GM18520 (cell line): ENCODE measurements at regions not wholly inside any gene's neighbourhood (a gene's known extent, or its start where the extent isn't known, plus 50 kb on each side); places are given as distances from the start of the nearest gene placed in this dataset.

Experiments used
- ATAC-seq: cut with Tn5 transposase; IDR thresholded peaks from one replicate; pipeline ENCODE4 v1.9.1; 2021; ENCODE audit not compliant: unreplicated experiment

DNA sequence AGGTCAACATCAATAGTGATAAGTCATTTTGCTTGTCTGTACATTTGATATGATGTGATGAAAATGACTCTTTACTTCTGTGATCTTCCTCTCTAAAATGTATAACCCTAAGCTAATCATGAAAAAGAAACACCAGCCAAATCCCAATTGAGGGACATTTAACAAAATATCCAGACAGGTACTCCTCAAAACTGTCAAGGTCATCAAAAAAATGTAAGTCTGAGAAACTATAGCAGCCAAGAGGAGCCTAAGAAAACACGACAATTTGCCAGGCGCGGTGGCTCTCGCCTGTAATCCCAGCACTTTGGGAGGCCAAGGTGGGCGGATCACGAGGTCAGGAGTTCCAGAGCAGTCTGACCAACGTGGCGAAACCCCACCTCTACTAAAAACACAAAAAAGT lies 708.5 kb upstream of the ID4 start:
- ATAC-seq, result no peak

DNA sequence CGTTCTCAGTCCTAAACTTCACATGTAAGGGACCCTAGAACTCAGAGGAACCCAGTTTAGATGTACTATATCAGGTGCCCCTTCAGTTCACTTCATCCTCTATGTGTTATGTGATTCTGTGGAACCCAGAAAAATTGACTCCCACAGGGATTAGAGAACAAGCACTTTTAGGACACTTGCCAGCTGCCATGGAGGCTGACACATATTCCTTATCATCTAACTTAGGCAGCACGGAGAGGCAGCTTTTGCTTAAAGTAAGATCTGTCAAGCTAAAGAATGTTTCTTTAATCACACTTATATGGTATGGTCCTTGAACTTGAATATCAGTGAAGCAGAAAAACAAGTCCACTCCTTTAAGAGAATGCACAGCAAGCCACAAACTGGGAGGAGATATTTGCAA lies 701.5 kb upstream of the ID4 start:
- no peak for ATAC-seq

DNA sequence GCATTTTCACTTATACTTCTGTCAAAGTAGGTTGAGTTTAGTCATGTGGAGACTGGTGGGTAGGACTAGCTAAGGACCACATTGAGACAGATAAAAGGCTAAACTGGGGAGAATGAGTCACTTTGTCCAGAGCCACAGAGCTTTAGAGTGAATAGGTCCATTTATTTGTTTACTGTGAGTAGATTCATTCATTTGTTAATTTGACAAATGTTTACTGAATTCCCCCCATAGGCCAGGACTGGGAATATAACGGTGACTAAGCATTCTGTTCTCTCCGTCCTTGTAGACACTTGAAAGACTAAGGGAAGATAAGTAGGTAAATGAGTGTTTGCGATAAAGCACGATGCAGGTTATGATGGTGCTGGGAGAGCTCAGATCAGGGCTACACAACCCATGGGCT lies 699.7 kb upstream of the ID4 start:
- no peak for ATAC-seq

DNA sequence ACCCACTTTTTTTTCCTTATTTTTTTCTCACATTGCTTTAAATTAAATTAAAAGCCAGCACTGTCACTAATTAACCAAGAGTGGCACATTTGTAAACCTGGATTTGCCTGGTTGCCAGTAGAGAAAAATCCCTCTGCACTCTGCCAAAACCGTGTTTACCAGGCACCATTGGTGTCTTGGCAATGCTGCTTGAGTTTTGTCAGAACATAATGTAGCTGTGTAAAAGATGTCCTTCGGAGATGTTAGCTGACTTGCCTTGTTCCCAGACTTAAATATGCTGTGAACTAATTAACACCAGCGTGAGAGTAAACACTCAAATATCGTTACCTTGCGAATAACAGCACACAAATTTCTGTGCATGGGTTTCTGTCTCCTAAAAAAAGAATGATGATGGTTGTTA lies 694.9 kb upstream of the ID4 start:
- no peak for ATAC-seq

DNA sequence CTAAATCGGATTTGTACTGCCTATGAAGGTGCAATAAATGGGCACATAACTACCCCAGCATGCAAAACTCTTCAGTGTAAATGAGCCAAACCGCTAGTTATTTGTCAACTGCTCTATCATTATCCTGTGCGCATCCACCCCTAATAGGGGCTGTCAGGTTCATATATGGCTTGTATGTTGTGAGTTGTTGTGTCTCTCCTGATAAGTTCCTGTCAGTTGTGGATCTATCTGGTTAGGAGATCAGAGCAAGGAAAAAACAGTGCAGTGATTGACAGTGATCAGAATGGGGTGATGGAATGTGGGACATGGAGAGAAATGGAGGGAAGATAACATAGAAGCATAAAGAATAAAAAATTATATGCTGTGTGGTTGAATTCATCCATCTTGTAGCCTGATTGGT lies 686.9 kb upstream of the ID4 start:
- no peak for ATAC-seq

DNA sequence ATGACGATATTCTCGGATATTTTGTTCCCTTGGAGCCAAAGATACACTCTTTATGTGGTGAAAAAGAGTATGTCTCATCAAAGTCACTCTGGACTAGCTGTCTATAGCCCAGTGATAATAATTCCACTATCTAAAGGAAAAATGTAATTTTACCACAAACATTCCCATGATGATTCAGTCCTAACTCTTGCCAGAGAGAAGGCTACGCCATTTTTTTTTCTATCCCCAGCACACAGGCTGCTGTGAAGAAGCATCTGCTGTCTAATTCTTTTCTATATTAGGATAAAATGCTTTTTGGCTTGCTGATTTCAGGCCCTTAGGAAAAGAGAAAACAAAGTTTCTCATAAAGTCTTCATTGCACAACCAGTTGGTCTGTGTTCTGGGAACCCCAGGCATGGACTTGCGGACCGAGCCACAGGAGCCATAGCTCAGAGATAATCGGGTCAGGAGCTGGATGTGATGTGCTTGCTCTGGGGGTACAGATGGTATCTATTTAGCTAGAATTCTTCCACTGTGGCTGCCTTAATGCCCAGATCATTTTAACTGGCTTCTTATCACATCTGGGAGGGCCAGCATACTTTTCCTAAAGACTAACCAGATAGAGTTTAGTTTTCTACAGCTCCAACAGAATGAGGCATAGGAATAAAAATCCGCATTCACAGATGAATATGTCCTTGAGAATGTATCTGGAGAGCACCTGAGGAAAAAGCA lies 683.7 kb upstream of the ID4 start:
- no peak for ATAC-seq

DNA sequence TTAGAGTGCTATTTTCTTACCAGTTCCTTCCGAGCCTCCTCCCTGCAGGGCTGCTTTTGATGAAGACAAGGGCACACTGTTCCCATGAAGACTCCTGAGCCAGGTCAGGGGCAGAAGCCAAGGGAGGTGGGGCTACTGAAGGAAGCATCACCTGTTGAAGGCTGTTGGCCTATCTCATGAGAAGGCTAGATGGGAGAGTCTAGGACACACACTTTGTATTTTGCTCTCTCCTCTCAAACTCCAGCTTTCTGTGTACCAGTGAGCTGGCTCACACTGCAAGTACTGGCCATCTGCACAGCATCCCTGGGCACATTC lies 683.2 kb upstream of the ID4 start:
- ATAC-seq, result no peak

DNA sequence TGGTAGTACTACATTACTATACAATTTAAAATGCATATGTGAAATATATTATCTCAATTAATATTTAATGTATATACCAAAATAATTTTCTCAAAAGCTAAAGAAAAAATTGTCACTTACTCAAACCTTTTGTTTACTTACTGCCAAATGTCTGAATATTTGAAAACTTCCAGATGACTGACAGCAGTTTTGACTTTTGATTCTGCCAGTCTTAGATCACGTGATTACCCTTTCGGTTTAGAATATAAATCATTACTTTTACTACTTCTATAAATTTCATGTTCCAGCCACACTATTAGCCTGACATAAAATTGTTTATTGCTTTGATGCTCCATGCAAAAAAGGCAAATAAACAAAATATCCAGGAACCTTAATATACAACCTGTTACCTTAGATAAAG lies 680.7 kb upstream of the ID4 start:
- ATAC-seq, result no peak

DNA sequence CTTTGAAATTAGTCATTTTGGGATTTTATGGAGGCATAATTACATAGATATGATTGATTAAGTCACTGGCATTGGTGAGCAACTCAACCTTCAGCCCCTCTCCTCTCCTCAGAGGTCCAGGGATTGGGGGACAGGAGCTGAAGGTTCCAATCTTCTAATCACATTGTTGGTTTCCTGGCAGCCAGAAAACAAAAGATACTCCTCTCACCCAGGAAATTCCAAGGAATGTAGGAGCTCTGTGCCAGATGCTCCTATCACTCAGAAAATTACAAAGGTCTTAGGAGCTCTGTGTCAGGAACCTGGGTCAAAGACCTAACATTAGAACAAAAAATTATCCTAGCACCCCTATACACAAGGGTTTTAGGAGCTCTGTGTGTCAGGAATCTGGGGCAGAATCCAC lies 679.7 kb upstream of the ID4 start:
- no peak for ATAC-seq

DNA sequence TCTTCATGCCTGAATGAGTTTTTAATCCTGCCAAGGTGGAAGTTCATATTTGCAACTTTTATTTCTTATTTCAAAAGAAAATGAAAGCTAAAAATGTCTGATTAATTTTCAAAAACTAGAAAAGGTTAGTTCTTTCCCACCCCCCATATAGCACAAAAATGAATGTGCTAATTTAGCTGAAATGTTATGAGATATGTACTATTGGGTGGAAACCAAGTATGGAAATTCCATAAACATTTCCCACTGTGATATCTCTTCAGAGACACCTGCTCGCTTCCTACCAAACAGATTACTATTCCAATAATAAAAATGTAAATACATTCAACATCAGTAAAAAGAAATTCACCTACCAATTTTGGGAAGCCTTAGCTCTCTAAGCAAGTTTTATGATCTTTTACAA lies 678.6 kb upstream of the ID4 start:
- ATAC-seq, result no peak

DNA sequence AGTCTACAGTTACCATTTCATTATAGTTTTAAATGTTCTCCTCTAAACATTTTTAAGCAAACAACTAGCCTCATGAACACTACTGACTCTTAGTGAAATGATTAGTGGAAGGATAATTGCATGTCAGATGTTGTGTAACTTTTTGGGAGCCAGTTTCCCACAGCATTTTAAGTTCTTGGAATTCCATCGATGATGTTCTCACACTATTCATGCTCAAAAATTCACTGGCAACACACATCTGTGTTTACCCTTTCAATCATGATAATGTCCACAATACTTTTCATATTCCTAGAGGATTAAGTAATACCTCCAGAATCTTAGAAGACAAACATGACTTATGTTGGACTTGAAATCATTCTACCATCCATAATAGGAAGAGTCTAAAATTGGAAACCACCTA lies 678.1 kb upstream of the ID4 start:
- ATAC-seq, result no peak

DNA sequence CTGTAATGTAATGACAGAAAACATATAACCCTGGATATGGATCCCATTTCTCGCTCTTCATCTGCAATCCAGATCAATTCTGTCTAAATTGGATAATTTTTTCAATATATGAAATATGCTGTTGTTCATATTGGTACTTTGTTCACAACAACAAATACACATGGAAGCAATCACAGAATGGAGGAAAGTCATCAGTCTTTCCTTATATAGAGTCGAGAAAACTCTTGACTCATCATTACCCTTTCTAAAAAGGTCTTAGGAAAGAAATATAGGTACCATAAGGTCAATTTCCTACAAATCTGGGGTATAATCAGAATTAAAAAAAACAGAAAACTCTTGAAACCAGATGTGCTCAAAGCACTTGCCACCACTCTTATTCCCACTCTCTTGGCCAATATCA lies 677.6 kb upstream of the ID4 start:
- ATAC-seq, result no peak

DNA sequence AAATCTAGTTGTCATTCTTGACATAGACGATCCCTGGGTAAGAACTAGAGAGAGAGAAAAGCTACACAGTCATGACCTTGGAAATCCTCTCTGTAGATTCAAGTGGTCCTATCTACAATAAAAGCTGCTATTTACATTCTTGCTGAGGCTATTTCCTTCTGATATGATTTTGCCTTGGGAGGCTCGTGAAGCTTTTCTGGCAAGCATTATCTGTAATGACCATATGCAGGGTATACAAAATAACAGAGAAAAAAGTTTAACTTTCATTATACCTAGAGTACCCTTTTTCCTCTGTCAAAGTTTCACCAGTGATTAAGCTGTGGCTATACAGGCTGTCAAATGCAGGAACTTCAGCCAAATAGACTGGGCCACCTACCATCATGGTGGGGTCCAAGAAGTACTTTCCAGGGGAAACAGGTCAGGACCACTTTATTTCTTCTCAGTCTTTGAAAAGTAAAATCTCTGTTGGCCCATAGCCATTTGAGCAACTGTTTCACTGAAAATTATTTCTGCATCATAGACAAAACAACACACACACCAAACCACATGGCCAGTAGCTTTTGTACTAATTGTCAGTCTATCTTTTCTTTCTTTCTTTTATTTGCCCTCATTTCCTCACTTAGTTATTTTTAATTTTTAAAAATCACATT lies 677.0 kb upstream of the ID4 start:
- no peak for ATAC-seq

DNA sequence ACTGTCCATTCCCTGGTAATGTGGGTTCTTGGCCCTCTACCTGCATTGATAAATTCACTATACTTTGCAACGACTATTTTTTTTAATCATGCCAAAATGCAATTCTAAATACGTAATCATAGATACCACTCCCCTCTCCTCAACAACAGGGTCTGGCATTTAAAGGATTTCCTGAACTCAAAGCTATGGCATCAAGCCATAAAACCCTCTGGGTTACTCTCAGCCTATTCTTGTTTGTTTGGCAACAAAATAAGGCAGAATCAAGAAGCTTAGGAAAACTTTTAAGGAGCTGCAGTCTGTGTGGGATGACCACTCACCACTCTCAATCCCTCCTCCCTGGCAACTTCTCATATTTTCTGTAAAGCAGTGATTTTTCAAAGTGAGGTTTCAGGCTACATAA lies 669.9 kb upstream of the ID4 start:
- no peak for ATAC-seq

DNA sequence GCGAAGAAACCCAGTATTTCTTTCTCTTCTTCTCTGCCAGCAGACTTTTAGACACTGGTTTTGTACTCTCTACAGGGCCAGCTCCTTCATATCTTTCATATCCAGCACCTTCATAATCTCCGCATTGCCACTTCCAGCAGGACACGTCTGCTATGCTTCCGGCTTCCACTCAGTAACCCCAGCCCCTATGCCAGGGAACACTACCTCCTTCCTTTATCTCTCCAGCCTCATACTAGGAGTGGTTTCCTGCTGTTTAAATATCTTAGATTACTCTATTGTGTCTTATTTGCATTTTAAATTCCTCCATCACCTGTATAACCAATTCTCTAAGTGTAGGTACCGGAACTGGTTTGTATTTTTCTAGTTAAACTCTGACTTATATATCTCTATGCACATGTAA lies 667.8 kb upstream of the ID4 start:
- no peak for ATAC-seq

DNA sequence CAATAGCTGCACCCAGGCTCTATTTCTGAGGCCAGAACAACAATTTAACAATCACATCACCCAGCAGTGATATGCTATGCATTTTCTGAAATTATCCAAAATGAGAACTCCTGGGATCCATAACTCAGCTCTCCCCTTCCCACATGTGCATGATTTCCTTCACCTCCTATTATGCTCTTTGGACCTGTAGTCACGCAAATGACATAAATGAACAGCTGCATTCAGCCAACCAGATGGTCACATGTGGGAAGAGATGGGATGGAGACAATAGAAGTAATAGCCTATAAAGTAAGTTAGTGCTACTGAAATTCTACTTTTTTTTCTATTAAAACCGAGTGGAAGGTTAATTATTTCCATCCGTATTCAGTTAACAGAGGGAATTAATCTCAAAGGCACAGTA lies 662.1 kb upstream of the ID4 start:
- no peak for ATAC-seq

DNA sequence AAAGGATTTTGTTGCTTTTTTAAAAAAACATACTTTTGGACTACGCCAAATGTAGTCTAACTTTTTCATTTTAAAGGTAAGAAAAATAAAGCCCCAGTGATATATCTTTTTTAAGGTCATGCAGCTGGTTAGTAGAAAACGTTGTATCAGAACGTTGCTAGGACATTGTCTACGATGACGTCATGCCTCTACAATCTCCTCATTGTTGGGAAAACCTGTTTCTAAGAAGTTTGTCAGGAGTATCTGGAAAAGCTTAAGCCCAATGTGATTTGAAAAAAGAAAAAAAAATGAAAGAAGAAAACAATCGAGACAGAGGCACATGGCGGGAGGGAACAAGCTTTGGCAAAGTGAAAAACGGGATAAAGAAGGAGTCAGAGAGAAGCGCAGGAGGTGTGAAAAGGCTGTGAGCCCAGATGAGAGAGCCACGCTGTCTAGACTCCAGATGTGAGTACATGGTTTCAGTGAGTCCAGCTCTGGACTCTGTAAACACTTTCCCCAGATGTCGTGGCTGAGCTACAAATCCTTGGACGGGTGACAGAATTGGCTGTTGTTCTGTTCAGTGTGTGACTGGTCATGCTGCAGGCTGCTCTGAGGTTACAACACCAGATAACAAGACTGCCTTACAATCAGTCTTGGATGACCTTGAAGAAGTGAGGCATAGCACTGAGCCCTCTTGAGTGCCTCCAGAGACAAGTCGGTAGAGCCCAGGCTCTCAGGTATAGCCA lies 656.7 kb upstream of the ID4 start:
- ATAC-seq, result no peak

DNA sequence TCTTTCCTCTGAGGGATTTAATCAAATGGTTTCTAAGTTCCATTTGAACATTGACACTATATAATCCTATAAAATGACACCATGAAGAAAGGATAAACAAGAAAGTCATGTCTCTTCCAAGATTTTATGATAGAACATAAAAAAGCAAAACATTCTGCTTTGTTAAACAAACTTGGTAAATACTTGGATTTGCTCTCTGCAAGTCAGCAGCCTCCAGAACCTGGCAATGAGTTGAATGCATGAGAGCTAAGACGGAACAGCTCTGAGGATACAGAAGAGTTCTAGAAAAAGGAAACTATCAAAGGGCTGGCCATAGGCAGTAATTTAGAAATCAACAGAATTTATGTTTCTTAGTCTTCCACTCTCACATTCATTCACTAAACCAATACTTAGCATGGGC lies 656.0 kb upstream of the ID4 start:
- no peak for ATAC-seq

DNA sequence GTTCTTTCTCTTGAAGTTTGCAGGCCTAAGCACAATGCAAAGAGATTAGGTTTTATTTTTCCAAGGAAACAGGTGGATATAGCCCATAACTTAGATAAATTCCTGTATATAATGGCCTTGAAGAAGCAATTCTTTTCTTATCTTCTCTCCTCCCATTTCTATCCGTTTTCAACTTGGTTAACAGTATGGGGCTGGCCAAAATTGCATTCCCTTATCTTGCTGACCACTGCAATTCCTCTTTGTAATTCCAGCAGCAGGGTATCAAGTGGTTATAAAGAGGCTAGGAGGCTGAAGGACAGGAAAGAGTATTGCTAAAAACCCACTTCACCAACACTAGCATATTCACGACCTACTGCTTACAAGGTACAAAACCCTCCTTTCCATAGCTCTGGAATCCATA lies 643.5 kb upstream of the ID4 start:
- ATAC-seq, result no peak

DNA sequence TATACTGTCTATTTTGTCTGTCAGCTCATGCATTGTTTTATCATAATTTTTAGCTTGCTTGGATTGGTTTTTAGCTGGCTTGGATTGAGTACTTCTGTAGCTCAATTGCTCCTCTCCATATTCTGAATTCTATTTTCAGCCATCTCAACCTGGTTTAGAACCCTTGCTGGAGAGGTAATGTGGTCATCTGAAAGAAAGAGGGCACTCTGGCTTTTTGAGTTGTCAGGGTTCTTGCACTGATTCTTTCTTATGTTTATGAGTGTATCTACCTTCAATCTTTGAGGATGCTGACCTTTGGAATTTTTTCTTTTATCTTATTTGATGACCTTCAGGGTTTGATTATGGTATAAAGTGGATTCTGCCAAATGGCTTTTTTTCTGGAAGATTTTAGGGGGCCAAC lies 632.7 kb upstream of the ID4 start:
- no peak for ATAC-seq

DNA sequence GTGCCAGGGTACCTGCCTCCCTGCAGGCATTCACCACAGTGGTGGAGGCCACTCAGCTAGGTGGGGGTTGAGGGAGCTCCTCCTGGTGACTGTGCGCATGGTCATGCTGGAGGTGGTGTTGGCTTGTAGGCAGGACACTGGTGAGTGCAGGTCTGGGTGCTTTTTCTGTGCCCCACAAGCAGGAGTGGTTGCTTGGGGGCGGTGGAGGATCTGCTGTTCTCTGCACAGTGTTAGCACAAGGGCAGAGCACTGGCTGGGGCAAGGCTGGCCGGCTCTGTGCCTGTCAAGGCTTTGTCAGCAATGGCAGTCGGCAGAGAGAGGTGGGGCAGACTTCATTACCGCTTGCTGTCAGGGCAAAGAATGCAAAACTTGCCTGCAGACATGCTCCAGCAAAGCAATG lies 632.1 kb upstream of the ID4 start:
- no peak for ATAC-seq

DNA sequence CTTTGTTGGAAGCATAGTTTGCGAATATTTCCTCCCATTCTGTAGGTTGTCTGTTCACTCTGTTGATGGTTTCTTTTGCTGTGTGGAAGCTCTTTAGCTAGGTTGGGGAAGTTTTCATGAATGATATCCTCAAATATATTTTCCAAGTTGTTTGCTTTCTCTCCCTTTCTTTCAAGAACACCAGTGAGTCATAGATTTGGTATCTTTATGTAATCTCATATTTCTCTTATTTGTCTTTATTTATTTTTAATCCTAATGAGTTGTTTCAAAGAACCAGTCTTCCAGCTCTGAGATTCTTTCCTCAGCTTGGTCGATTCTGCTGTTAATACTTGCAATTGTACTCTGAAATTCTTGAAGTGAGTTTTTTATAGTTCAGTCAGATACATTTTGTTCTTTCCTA lies 628.0 kb upstream of the ID4 start:
- ATAC-seq, result no peak
